ES-I3 (cell line): ENCODE measurements at regions not wholly inside any gene's neighbourhood (a gene's known extent, or its start where the extent isn't known, plus 50 kb on each side); places are given as distances from the start of the nearest gene placed in this dataset.

Source experiments
- H3K36me3 ChIP-seq: 2 replicates; pipeline ENCODE4 v1.6.1; 2013; ENCODE audit warnings: mild to moderate bottlenecking, low read length, control low read depth, moderate library complexity; ENCODE audit not compliant: insufficient read depth
- H3K4me1 ChIP-seq: 2 replicates; pipeline ENCODE4 v1.6.1; 2013; ENCODE audit warnings: mild to moderate bottlenecking, control low read depth, low read length; ENCODE audit not compliant: insufficient read depth
- H3K9ac ChIP-seq: 2 replicates; pipeline ENCODE4 v1.6.1; 2013; ENCODE audit warnings: low read depth, mild to moderate bottlenecking, low read length, moderate library complexity
- H3K9me3 ChIP-seq: 2 replicates; pipeline ENCODE4 v1.6.1; 2013; ENCODE audit warnings: mild to moderate bottlenecking, low read length, moderate library complexity; ENCODE audit not compliant: control insufficient read depth, insufficient read depth

DNA sequence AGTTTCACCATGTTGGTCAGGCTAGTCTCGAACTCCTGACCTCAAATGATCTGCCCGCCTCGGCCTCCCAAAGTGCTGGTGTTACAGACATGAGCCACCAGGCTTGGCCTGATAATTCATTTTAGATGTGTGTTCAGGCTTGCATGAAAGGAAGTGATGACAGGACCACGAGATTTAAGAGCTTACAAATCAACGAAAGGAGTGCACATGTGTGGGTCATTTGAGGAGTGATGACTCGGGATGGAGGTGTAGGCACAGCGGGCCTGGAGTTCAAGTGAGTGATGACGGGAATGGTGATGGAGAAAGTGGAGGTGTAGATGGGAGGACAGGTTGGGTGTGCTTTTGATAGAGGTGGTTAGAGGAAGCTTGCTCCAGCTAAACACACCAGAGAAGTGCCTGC lies 742.4 kb downstream of the GALR1 start:
- Histone ChIP-seq H3K9me3 (no peaks in the 10 kb centered on the region), H3K9ac (no peak overlapping the region), H3K36me3 (no peaks in the 10 kb centered on the region), H3K4me1 (no peaks in the 10 kb centered on the region)

DNA sequence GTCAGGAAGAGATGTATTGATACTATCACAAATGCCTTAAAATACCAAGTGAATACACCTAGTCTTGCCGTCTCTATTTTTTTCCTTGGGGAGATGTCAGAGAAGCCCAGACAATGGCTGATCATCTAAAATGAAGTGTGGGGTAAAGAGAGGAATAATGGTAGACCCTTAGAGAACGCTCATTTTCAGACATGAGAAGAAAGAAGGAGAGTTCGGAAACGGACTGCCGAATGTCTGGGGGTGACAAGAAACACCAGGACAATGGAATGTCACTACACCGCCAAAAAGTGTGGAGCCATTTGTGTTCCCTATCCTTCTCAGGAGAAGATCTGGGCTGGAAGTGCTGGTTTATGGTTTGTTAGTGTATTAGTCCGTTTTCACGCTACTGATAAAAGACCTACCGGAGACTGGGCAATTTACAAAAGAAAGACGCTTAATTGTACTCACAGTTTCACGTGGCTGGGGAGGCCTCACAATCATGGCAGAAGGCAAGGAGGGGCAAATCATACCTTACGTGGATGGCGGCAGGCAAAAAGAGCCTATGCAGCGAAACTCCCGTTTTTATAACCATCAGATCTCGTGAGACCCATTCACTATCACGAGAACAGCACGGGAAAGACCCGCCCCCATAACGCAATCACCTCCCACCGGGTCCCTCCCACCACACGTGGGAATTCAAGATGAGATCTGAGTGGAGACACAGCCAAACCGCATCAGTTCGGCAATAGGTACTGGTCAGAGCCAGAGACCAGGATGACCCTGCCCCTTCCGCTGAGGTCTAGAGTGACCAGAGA lies 743.7 kb downstream of the GALR1 start:
- no peak overlapping the region for H3K9ac ChIP-seq
- H3K36me3 ChIP-seq: no peaks in the 10 kb centered on the region
- H3K9me3 ChIP-seq: no peaks in the 10 kb centered on the region
- H3K4me1 ChIP-seq: no peaks in the 10 kb centered on the region

DNA sequence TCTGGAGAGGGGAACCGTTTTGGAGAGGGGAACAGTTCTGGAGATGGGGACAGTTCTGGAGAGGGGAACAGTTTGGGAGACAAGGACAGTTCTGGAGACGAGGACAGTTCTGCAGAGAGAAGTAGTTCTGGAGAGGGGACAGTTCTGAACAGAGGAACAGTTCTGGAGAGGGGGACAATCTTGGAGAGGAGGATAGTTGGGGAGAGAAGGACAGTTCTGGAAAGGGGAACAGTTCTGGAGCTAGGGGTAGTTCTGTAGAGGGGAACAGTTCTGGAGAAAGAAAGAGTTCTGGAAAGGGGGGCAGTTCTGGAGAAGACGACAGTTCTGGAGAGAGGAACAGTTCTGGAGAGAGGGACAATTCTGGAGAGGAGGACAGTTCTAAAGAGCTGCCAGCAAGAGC lies 745.9 kb downstream of the GALR1 start:
- H3K9ac ChIP-seq: no peak overlapping the region
- no peaks in the 10 kb centered on the region for H3K36me3 ChIP-seq
- H3K9me3 ChIP-seq: no peaks in the 10 kb centered on the region
- no peaks in the 10 kb centered on the region for H3K4me1 ChIP-seq

DNA sequence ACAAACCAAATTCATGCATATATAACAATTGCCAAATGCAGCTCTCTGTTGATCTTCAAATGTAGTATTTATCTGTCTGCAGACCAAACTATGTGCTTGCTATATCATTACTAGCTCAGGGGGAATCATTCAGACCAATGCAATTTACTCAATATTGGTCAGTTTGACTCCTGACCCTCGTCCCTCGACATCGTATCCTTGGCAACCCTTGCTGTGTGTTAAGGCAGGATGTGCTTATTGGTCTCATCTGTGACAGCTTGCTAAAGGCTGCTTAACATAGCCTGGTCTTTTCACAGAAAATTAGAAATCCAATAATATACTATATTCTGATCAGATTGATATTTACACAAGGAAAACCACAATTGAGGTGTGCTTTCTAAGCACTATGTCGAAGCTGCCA lies 747.1 kb downstream of the GALR1 start:
- Histone ChIP-seq H3K36me3 (no peaks in the 10 kb centered on the region), H3K9ac (no peak overlapping the region), H3K9me3 (peaks cover 1% of the 10 kb centered on the region; the same call in 1 of the 2 replicates), H3K4me1 (no peaks in the 10 kb centered on the region)

DNA sequence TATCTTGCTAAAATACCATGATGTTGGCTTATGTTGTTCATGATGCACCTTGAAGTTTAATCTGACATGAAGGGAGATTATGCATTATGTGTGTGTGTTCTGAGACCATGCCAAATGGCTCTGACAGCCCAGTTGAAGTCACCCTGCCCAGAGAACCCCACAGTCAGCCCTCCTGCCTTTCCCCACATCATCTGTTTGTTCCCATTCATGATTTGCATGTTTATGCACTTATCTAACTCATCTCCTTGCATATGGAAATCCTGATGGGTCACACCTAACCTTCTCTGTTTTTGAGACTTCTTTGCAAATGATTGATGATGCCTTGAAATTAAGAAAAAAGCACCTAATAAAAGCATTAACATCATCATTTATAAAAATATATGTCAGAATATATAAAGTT lies 752.2 kb downstream of the GALR1 start:
- H3K4me1 ChIP-seq: peaks cover 19% of the 10 kb centered on the region; the same call in 1 of the 2 replicates
- peaks cover 3% of the 10 kb centered on the region; the same call in 1 of the 2 replicates for H3K9me3 ChIP-seq
- no peak overlapping the region for H3K9ac ChIP-seq
- no peaks in the 10 kb centered on the region for H3K36me3 ChIP-seq

DNA sequence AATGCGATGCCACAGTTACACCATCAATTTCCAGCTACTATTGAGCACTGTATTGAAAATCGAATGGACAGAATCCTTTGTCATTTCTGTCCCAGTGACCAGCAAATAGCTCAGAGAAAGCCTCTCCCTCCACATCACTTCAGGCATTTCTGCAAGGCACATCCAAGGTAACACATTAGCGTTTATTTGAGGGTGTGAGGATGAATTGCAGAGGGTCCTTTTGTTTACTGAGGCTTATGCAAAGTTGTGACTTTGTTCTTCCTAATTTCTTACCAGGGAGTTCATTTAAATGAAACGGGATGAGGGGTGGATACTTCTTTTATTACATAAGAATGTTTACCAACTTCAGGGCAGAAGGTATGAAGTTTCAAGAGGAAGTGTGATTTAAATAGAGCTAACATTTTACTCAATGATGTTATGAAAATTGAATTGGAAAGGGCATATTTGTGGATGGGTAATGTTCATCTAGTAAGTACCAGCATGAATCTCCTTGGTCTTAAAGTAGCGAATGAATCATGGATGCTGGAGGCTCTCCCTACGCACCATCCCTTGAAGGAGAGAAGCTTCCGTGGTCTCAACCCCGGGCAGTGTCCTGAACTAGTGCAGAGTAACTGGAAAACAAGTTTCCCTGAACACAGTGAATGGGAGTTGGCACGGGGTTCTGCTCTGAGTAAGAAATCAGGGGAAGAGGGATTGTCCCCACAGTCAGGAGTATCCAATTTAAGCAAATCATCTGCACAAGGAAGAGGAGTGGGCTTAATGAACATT lies 756.5 kb downstream of the GALR1 start:
- Histone ChIP-seq H3K36me3 (no peaks in the 10 kb centered on the region), H3K9ac (no peak overlapping the region), H3K9me3 (peaks cover 3% of the 10 kb centered on the region; the same call in 1 of the 2 replicates)

DNA sequence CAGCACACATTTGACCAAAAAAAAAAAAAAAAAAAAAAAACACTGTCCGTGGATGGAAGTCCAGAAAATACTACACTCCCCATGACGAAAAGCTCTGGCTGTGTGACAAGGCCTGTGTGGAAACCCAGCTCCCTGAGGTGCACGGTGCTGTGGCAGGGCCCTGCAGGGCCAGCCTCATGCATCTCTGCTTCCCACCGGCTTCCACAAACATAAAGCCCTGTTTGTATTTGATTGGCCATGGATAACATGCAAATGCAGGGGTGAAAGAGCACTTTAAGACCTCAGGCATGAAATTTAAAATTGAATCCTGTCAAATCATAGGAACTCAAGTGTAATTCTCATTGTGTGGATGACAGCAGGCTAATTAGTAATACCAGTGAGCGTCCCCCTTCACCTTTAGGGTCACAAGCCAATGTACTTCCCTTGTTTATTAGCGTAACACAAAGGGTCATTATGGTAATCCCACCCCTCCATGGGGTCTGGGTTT lies 757.2 kb downstream of the GALR1 start:
- Histone ChIP-seq H3K9me3 (peaks cover under 1% of the 10 kb centered on the region; the same call in 1 of the 2 replicates), H3K4me1 (peaks cover 19% of the 10 kb centered on the region; the same call in 1 of the 2 replicates), H3K9ac (no peak overlapping the region), H3K36me3 (no peaks in the 10 kb centered on the region)

More for the DNA sequence above, 756.5 kb downstream of the GALR1 start:
- H3K4me1 ChIP-seq: peaks cover 19% of the 10 kb centered on the region; the same call in 1 of the 2 replicates

DNA sequence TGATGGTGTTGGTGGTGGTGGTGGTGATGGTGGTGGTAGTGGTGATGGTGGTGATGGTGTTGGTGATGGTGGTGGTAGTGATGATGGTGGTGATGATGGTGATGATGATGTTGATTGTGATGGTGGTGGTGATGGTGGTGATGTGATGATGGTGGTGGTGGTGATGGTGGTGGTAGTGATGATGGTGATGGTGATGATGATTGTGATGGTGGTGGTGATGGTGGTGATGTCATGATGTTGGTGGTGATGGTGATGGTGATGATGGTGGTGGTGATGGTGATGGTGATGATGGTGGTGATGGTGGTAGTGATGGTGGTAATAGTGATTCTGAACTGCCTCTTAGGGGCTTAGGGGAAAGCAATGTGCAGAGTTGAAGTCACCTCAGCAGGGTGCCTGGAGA lies 760.7 kb downstream of the GALR1 start:
- Histone ChIP-seq H3K4me1 (peaks cover 9% of the 10 kb centered on the region; the same call in 1 of the 2 replicates), H3K9me3 (no peaks in the 10 kb centered on the region), H3K36me3 (no peaks in the 10 kb centered on the region), H3K9ac (no peak overlapping the region)

DNA sequence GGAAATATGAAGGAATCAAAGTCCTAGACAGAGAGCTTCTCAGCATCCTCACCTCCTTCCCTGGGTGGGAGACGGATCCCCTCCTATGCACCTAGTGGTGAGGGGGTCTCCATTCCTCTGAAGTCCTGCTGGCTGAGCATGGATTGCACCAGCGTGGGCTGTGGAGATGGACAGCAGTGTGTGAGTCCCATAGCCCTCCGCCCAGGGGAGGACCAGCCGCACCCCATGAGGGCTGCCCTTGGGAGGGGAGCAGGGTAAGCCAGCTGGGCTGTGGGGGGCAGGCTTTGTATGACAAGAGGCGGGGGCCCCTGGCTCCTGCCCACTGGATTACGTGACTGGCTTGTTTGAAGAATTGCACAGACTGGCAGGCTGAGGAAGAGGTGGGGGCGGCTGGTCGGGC lies 768.2 kb downstream of the GALR1 start:
- Histone ChIP-seq H3K4me1 (no peaks in the 10 kb centered on the region), H3K9ac (no peak overlapping the region), H3K36me3 (no peaks in the 10 kb centered on the region), H3K9me3 (no peaks in the 10 kb centered on the region)

DNA sequence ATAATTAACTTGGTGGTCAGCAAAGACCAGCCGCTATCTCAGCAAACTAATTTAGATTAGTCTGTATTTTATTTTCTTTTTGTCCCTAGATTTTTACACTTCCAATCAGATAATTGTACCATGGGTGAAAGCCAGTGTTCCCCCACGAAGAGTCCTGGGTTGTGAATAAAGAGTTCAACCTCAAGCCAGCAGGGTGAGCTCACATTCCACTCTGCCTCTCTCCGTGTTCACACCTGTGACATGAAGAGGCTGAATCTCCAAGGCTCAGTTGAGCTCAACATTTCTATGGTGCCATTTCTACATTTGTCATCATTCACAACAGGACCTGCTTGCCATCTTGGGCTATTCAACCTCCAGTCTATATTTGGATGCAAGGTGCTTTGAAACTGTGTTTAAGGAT lies 771.5 kb downstream of the GALR1 start:
- H3K9ac ChIP-seq: no peak overlapping the region
- no peaks in the 10 kb centered on the region for H3K36me3 ChIP-seq
- H3K9me3 ChIP-seq: no peaks in the 10 kb centered on the region; the same call in 1 of the 2 replicates
- H3K4me1 ChIP-seq: no peaks in the 10 kb centered on the region

DNA sequence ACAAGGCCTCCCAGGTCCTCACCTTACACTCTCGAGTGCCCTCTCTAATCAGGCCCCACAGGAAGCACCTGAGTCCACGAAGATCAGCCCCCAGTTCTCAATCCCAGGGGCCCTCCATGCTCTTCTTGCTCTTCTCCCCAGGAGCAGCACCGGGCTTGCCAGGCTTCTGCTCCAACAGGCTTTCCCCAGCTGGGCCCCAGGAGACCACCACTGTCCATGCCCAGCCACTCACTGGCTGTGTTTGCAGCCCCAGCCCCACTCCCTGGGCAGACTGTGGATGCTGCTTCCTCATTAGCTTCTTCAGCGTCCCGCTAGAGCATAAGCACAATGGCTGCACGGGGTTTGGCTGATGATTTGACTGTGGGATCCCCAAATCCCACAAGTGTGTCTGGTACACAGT lies 781.9 kb downstream of the GALR1 start:
- no peaks in the 10 kb centered on the region for H3K9me3 ChIP-seq
- no peak overlapping the region for H3K9ac ChIP-seq
- no peaks in the 10 kb centered on the region for H3K36me3 ChIP-seq
- no peaks in the 10 kb centered on the region for H3K4me1 ChIP-seq

DNA sequence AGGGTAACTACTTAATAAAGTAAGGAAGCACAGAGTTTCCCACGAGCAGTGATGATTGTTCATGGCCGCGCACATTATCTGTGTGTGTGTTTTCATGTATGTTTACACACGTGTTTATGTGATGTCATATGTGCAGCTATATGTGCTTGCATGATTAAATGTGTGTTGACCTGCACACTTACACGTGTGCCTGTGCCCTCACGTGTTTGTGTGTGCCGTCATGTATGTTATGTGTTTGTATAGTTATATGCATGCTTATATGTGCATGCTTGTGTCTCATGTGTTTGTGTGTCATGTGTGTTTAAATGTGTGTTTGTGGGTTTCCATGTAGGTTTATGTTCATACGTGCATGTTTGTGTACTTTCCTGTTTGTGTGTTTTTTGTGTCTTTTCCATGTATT lies 782.3 kb downstream of the GALR1 start:
- Histone ChIP-seq H3K4me1 (no peaks in the 10 kb centered on the region), H3K9me3 (no peaks in the 10 kb centered on the region), H3K36me3 (no peaks in the 10 kb centered on the region), H3K9ac (no peak overlapping the region)

DNA sequence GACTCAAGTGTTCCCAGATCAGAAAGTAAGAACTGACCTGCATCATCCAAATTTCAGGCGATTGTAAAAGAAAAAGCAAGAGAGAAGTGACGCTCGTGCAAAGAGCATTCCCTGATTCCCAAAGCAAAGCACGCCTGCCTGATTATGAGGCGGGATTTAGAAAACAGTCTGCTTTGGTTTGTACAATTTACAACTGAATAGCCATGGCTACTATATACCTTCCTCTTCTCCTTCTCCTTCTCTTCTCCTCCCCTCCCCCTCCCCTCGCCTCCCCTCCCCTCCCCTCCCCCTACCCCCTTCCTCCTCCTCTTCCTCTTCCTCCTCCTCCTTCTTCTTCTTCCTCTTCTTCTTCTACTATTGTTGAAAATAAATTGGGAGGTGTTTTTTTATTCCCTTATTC lies 782.9 kb downstream of the GALR1 start:
- Histone ChIP-seq H3K9me3 (no peaks in the 10 kb centered on the region), H3K9ac (no peak overlapping the region), H3K36me3 (no peaks in the 10 kb centered on the region), H3K4me1 (no peaks in the 10 kb centered on the region)

DNA sequence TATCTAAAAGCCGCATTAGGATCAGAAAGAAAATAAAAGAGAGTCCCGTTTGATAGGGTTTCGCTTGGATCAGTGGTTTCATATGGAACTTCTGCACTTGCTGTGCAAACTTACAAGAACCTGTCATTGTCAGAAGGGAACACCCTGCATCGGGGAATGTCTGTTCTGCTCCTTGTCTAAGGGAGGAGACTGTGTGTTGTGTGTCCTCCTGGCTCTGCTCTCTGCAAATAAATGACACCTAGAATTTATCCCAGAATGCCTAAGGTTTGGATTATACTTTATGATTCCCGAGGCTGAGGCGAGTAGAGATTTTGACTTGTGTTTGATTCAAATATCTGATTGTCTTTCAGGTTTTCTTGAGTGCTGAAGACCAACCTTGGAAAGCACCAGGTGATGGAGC lies 785.1 kb downstream of the GALR1 start:
- no peaks in the 10 kb centered on the region for H3K9me3 ChIP-seq
- no peak overlapping the region for H3K9ac ChIP-seq
- H3K4me1 ChIP-seq: no peaks in the 10 kb centered on the region
- no peaks in the 10 kb centered on the region for H3K36me3 ChIP-seq

DNA sequence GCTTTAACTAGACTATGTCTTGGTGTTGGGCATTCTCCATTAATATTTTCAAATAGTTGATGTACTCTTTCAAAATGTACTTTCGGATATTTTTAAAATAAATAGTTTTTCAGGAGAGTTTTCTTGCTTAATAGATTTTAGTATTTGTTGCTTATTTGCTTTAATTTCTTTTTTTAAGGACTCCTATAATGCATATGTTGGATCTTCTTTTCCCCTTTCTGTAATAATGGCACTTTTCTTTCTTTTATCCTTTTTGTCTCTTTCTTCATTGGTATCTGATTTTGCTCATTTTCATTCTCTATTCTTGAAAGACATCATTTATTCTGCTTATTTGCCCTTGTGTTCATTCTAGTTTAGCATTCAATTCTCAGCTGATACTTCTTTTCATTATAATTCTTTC lies 791.6 kb downstream of the GALR1 start:
- no peaks in the 10 kb centered on the region for H3K4me1 ChIP-seq
- H3K36me3 ChIP-seq: no peaks in the 10 kb centered on the region
- H3K9me3 ChIP-seq: peaks cover 4% of the 10 kb centered on the region
- H3K9ac ChIP-seq: no peak overlapping the region
